Esophagus muscularis mucosa (tissue), 4 donors: ENCODE measurements at regions not wholly inside any gene's neighbourhood (a gene's known extent, or its start where the extent isn't known, plus 50 kb on each side); places are given as distances from the start of the nearest gene placed in this dataset.
"Not testable (repeated sequence)": the region's sequence is repeated elsewhere in the genome, so short reads cannot be mapped to it uniquely, and the experiment has no call there.

Source experiments
- EP300 ChIP-seq: sonication (generic); formaldehyde crosslinking; IDR thresholded peaks from one replicate; pipeline ENCODE4 v1.6.1; 2017; ENCODE audit warnings: antibody characterized with exemption
- POLR2A ChIP-seq: fragments of 450-650 bp; IDR thresholded peaks from one replicate; pipeline ENCODE4 v1.6.1; 2017; ENCODE audit warnings: antibody characterized with exemption, moderate library complexity, mild to moderate bottlenecking, low read depth
- TF ChIP-seq, protein P1 (sequence below), 3 experiments: fragments of 200-600 bp in 2 of 3; fragments of 450-650 bp in 1 of 3; sonication (generic) in 2 of 3; IDR thresholded peaks; one replicate each; pipeline ENCODE4 v1.5.1; 2017 to 2019; ENCODE audit warnings: antibody characterized with exemption in 3 of 3, mild to moderate bottlenecking in 2 of 3, moderate library complexity in 1 of 3

GRCh38 chr21:6468331-6468860 lies 4053.0 kb upstream of the TPTE start:
- TF ChIP-seq, protein P1, sequence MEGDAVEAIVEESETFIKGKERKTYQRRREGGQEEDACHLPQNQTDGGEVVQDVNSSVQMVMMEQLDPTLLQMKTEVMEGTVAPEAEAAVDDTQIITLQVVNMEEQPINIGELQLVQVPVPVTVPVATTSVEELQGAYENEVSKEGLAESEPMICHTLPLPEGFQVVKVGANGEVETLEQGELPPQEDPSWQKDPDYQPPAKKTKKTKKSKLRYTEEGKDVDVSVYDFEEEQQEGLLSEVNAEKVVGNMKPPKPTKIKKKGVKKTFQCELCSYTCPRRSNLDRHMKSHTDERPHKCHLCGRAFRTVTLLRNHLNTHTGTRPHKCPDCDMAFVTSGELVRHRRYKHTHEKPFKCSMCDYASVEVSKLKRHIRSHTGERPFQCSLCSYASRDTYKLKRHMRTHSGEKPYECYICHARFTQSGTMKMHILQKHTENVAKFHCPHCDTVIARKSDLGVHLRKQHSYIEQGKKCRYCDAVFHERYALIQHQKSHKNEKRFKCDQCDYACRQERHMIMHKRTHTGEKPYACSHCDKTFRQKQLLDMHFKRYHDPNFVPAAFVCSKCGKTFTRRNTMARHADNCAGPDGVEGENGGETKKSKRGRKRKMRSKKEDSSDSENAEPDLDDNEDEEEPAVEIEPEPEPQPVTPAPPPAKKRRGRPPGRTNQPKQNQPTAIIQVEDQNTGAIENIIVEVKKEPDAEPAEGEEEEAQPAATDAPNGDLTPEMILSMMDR (IDR thresholded peaks at IDR 0.05), result not testable (repeated sequence)
- not testable (repeated sequence) for TF ChIP-seq POLR2A, EP300
